IMR-90 (cell line): ENCODE measurements at regions not wholly inside any gene's neighbourhood (a gene's known extent, or its start where the extent isn't known, plus 50 kb on each side); places are given as distances from the start of the nearest gene placed in this dataset.

ENCODE experiments used
- BHLHE40 ChIP-seq: fragments of 150-350 bp; IDR thresholded peaks from 2 replicates; pipeline ENCODE4 v1.6.1; 2016; ENCODE audit warnings: mild to moderate bottlenecking, low read depth, low read length
- CEBPB ChIP-seq: IDR thresholded peaks from 2 replicates; pipeline ENCODE4 v1.6.1; 2012; ENCODE audit warnings: low read depth, low read length, improper control_type of control experiment
- CHD1 ChIP-seq: IDR thresholded peaks from 2 replicates; pipeline ENCODE4 v1.6.1; 2012; ENCODE audit warnings: low read depth, low read length, improper control_type of control experiment
- FOS ChIP-seq: fragments of 150-350 bp; IDR thresholded peaks from 2 replicates; pipeline ENCODE4 v1.6.1; 2016; ENCODE audit warnings: low read depth, low read length
- MAFK ChIP-seq: IDR thresholded peaks from 2 replicates; pipeline ENCODE4 v1.6.1; 2012; ENCODE audit warnings: low read depth, low read length, improper control_type of control experiment
- MAZ ChIP-seq: IDR thresholded peaks from 2 replicates; pipeline ENCODE4 v1.6.1; 2012; ENCODE audit warnings: low read depth, mild to moderate bottlenecking, low read length, improper control_type of control experiment, moderate library complexity, borderline replicate concordance
- MXI1 ChIP-seq: IDR thresholded peaks from 2 replicates; pipeline ENCODE4 v1.6.1; 2012; ENCODE audit warnings: low read depth, mild to moderate bottlenecking, low read length, moderate library complexity, borderline replicate concordance
- POLR2A ChIP-seq: IDR thresholded peaks from 2 replicates; pipeline ENCODE4 v1.6.1; 2012; ENCODE audit warnings: mild to moderate bottlenecking, low read depth, low read length
- RAD21 ChIP-seq: IDR thresholded peaks from 2 replicates; pipeline ENCODE4 v1.6.1; 2012; ENCODE audit warnings: low read length, improper control_type of control experiment
- RCOR1 ChIP-seq: IDR thresholded peaks from 2 replicates; pipeline ENCODE4 v1.6.1; 2012; ENCODE audit warnings: mild to moderate bottlenecking, low read length, improper control_type of control experiment; ENCODE audit not compliant: insufficient replicate concordance
- RFX5 ChIP-seq: IDR thresholded peaks from 2 replicates; pipeline ENCODE4 v1.8.0; 2012; ENCODE audit warnings: low read depth, mild to moderate bottlenecking, low read length, moderate library complexity
- SMC3 ChIP-seq: fragments of 150-350 bp; IDR thresholded peaks from 2 replicates; pipeline ENCODE4 v1.6.1; 2016; ENCODE audit warnings: low read depth, mild to moderate bottlenecking, antibody characterized with exemption, low read length, moderate library complexity
- USF2 ChIP-seq: fragments of 150-350 bp; IDR thresholded peaks from 2 replicates; pipeline ENCODE4 v1.6.1; 2017; ENCODE audit warnings: mild to moderate bottlenecking, antibody characterized with exemption, low read length, low read depth
- TF ChIP-seq, protein P1 (sequence below): conservative IDR thresholded peaks from 2 replicates; pipeline ENCODE4 v1.5.1; 2012; ENCODE audit warnings: mild to moderate bottlenecking, low read depth, low read length, improper control_type of control experiment

GRCh38 chr1:81409780-81410274 lies 390.9 kb upstream of the ADGRL2 start:
- TF ChIP-seq, protein P1, sequence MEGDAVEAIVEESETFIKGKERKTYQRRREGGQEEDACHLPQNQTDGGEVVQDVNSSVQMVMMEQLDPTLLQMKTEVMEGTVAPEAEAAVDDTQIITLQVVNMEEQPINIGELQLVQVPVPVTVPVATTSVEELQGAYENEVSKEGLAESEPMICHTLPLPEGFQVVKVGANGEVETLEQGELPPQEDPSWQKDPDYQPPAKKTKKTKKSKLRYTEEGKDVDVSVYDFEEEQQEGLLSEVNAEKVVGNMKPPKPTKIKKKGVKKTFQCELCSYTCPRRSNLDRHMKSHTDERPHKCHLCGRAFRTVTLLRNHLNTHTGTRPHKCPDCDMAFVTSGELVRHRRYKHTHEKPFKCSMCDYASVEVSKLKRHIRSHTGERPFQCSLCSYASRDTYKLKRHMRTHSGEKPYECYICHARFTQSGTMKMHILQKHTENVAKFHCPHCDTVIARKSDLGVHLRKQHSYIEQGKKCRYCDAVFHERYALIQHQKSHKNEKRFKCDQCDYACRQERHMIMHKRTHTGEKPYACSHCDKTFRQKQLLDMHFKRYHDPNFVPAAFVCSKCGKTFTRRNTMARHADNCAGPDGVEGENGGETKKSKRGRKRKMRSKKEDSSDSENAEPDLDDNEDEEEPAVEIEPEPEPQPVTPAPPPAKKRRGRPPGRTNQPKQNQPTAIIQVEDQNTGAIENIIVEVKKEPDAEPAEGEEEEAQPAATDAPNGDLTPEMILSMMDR = no peak
- TF ChIP-seq CEBPB (no peak), MAZ (no peak), RAD21 (no peak), USF2 (no peak), POLR2A (no peak), RCOR1 (no peak), BHLHE40 (no peak), FOS (no peak), MXI1 (no peak), CHD1 (no peak), MAFK (no peak), SMC3 (no peak), RFX5 (no peak)
